ENCODE measurements at regions not wholly inside any gene's neighbourhood (a gene's known extent, or its start where the extent isn't known, plus 50 kb on each side); places are given as distances from the start of the nearest gene placed in this dataset.
"Not testable (repeated sequence)": the region's sequence is repeated elsewhere in the genome, so short reads cannot be mapped to it uniquely, and the experiment has no call there.

GRCh38 chr15:81923561-81924350, 122.1 kb downstream of the MEX3B start:
- H3K9me2 ChIP-seq (replicated peaks; ENCODE audit: low read depth, low read length), result no peaks in the 10 kb centered on the region
- H3K9ac ChIP-seq (ENCODE audit: low read depth, low read length, poor library complexity, severe bottlenecking), result no peak overlapping the region
- no peak overlapping the region for H2AFZ ChIP-seq (ENCODE audit: low read length)
- H3F3A ChIP-seq (ENCODE audit: low read depth), result no peaks in the 10 kb centered on the region
- H3K4me2 ChIP-seq (ENCODE audit: low read depth, low read length, poor library complexity, severe bottlenecking), result no peak overlapping the region
- H3K27me3 ChIP-seq (ENCODE audit: insufficient read depth, low read length, poor library complexity, severe bottlenecking), result no peaks in the 10 kb centered on the region
- no peaks in the 10 kb centered on the region for H3K36me3 ChIP-seq (ENCODE audit: insufficient read depth, low read length)
- H4K20me1 ChIP-seq (ENCODE audit: insufficient read depth, low read length, poor library complexity, severe bottlenecking), result no peaks in the 10 kb centered on the region
- H3K9me3 ChIP-seq (ENCODE audit: insufficient read depth, low read depth, low read length), result peaks cover 3% of the 10 kb centered on the region; the same call in 1 of the 2 replicates
- H3K4me3 ChIP-seq (ENCODE audit: low read length, poor library complexity, severe bottlenecking), result no peak overlapping the region
- H3K79me2 ChIP-seq (ENCODE audit: insufficient read depth, low read length), result no peaks in the 10 kb centered on the region
- H3K4me1 ChIP-seq (ENCODE audit: insufficient read depth, low read length, poor library complexity, severe bottlenecking), result no peaks in the 10 kb centered on the region
- no peak for TF ChIP-seq EZH2phosphoT487 (IDR thresholded peaks at IDR 0.05; ENCODE audit: borderline replicate concordance)
- TF ChIP-seq CTCF (conservative IDR thresholded peaks at IDR 0.05; ENCODE audit: low read length), result no peak

GRCh38 chr15:81922143-81922542, 123.7 kb downstream of the MEX3B start:
- H4K20me1 ChIP-seq (ENCODE audit: insufficient read depth, low read length, poor library complexity, severe bottlenecking), result no peaks in the 10 kb centered on the region
- no peak for TF ChIP-seq EZH2phosphoT487 (IDR thresholded peaks at IDR 0.05; ENCODE audit: borderline replicate concordance)
- no peak for TF ChIP-seq CTCF (conservative IDR thresholded peaks at IDR 0.05; ENCODE audit: low read length)
- H3K9me2 ChIP-seq (replicated peaks; ENCODE audit: low read depth, low read length), result no peaks in the 10 kb centered on the region
- no peak overlapping the region for H2AFZ ChIP-seq (ENCODE audit: low read length)
- H3K9ac ChIP-seq (ENCODE audit: low read depth, low read length, poor library complexity, severe bottlenecking), result no peak overlapping the region
- H3K4me3 ChIP-seq (ENCODE audit: low read length, poor library complexity, severe bottlenecking), result no peak overlapping the region
- no peaks in the 10 kb centered on the region for H3K4me1 ChIP-seq (ENCODE audit: insufficient read depth, low read length, poor library complexity, severe bottlenecking)
- H3K9me3 ChIP-seq (ENCODE audit: insufficient read depth, low read depth, low read length), result peaks cover 3% of the 10 kb centered on the region; the same call in 1 of the 2 replicates
- no peaks in the 10 kb centered on the region for H3F3A ChIP-seq (ENCODE audit: low read depth)
- no peaks in the 10 kb centered on the region for H3K79me2 ChIP-seq (ENCODE audit: insufficient read depth, low read length)
- H3K4me2 ChIP-seq (ENCODE audit: low read depth, low read length, poor library complexity, severe bottlenecking), result no peak overlapping the region
- H3K36me3 ChIP-seq (ENCODE audit: insufficient read depth, low read length), result no peaks in the 10 kb centered on the region
- no peaks in the 10 kb centered on the region for H3K27me3 ChIP-seq (ENCODE audit: insufficient read depth, low read length, poor library complexity, severe bottlenecking)

- Histone ChIP-seq H3K27me3 (ENCODE audit: insufficient read depth, low read length, poor library complexity, severe bottlenecking) (no peaks in the 10 kb centered on the region), H3K4me1 (ENCODE audit: insufficient read depth, low read length, poor library complexity, severe bottlenecking) (no peaks in the 10 kb centered on the region), H3K9ac (ENCODE audit: low read depth, low read length, poor library complexity, severe bottlenecking) (no peak overlapping the region), H3F3A (ENCODE audit: low read depth) (no peaks in the 10 kb centered on the region), H3K79me2 (ENCODE audit: insufficient read depth, low read length) (no peaks in the 10 kb centered on the region), H3K9me3 (ENCODE audit: insufficient read depth, low read depth, low read length) (peaks cover 3% of the 10 kb centered on the region; the same call in 1 of the 2 replicates), H2AFZ (ENCODE audit: low read length) (no peak overlapping the region), H3K4me2 (ENCODE audit: low read depth, low read length, poor library complexity, severe bottlenecking) (no peak overlapping the region), H3K4me3 (ENCODE audit: low read length, poor library complexity, severe bottlenecking) (no peak overlapping the region), H3K36me3 (ENCODE audit: insufficient read depth, low read length) (no peaks in the 10 kb centered on the region), H4K20me1 (ENCODE audit: insufficient read depth, low read length, poor library complexity, severe bottlenecking) (no peaks in the 10 kb centered on the region), H3K9me2 (replicated peaks; ENCODE audit: low read depth, low read length) (no peaks in the 10 kb centered on the region)
- TF ChIP-seq EZH2phosphoT487 (IDR thresholded peaks at IDR 0.05; ENCODE audit: borderline replicate concordance) (no peak), CTCF (conservative IDR thresholded peaks at IDR 0.05; ENCODE audit: low read length) (no peak)
Observed at GRCh38 chr15:81921163-81921562, 124.7 kb downstream of the MEX3B start.

GRCh38 chr15:81918767-81919166, 127.1 kb downstream of the MEX3B start:
- not testable (repeated sequence) for H3F3A ChIP-seq (ENCODE audit: low read depth); H2AFZ ChIP-seq (ENCODE audit: low read length); H3K9me3 ChIP-seq (ENCODE audit: insufficient read depth, low read depth, low read length); H3K4me1 ChIP-seq (ENCODE audit: insufficient read depth, low read length, poor library complexity, severe bottlenecking); H3K4me3 ChIP-seq (ENCODE audit: low read length, poor library complexity, severe bottlenecking); H3K4me2 ChIP-seq (ENCODE audit: low read depth, low read length, poor library complexity, severe bottlenecking); H3K36me3 ChIP-seq (ENCODE audit: insufficient read depth, low read length); H3K79me2 ChIP-seq (ENCODE audit: insufficient read depth, low read length); H3K27me3 ChIP-seq (ENCODE audit: insufficient read depth, low read length, poor library complexity, severe bottlenecking); H3K9ac ChIP-seq (ENCODE audit: low read depth, low read length, poor library complexity, severe bottlenecking); H3K9me2 ChIP-seq (replicated peaks; ENCODE audit: low read depth, low read length); H4K20me1 ChIP-seq (ENCODE audit: insufficient read depth, low read length, poor library complexity, severe bottlenecking)

Measured in Loucy (cell line).